Sigmoid colon (tissue), 4 donors: ENCODE measurements at regions not wholly inside any gene's neighbourhood (a gene's known extent, or its start where the extent isn't known, plus 50 kb on each side); places are given as distances from the start of the nearest gene placed in this dataset.

Source experiments
- CTCF ChIP-seq, 4 experiments: fragments of 450-650 bp in 3 of 4; fragments of 200-600 bp in 1 of 4; IDR thresholded peaks; one replicate each; pipeline ENCODE4 v1.5.1; 2016 to 2019; ENCODE audit warnings: antibody characterized with exemption in 4 of 4, mild to moderate bottlenecking in 3 of 4, moderate library complexity in 2 of 4
- EP300 ChIP-seq, 4 donors: sonication (generic); formaldehyde crosslinking; IDR thresholded peaks; one replicate each; pipeline ENCODE4 v1.6.1; 2017; ENCODE audit warnings: antibody characterized with exemption in 4 of 4
- POLR2A ChIP-seq, 2 donors: fragments of 450-650 bp; IDR thresholded peaks; one replicate each; pipeline ENCODE4 v1.6.1; 2016; ENCODE audit warnings: antibody characterized with exemption in 2 of 2, mild to moderate bottlenecking in 2 of 2, moderate library complexity in 2 of 2
- POLR2AphosphoS5 ChIP-seq, 4 donors: sonication (generic); formaldehyde crosslinking; IDR thresholded peaks; one replicate each; pipeline ENCODE4 v1.6.1; 2017; ENCODE audit warnings: antibody characterized with exemption in 4 of 4

- TF ChIP-seq POLR2A (IDR thresholded peaks at IDR 0.05) = no peak
- no peak for TF ChIP-seq CTCF (IDR thresholded peaks at IDR 0.05)
- no peak for TF ChIP-seq EP300 (IDR thresholded peaks at IDR 0.05)
- TF ChIP-seq POLR2AphosphoS5 (IDR thresholded peaks at IDR 0.05) = no peak
Measured at GRCh38 chr11:86159581-86159891, 85.0 kb upstream of the EED start.
